Neuronal stem cell (in vitro differentiated cells): ENCODE measurements at regions not wholly inside any gene's neighbourhood (a gene's known extent, or its start where the extent isn't known, plus 50 kb on each side); places are given as distances from the start of the nearest gene placed in this dataset.

Experiments used
- DNase-seq: peaks from one replicate; pipeline ENCODE4 v3.0.0-alpha.2; 2013; ENCODE audit warnings: low spot score
- H2AFZ ChIP-seq: one replicate; pipeline ENCODE4 v1.6.1; 2013; ENCODE audit warnings: mild to moderate bottlenecking, low read length, inconsistent platforms
- H2AK5ac ChIP-seq: 2 replicates; pipeline ENCODE4 v1.6.1; 2013; ENCODE audit warnings: low read depth, mild to moderate bottlenecking, inconsistent platforms, low read length, moderate library complexity, mixed read lengths
- H2BK120ac ChIP-seq: 2 replicates; pipeline ENCODE4 v1.6.1; 2013; ENCODE audit warnings: low read depth, mild to moderate bottlenecking, inconsistent platforms, low read length, moderate library complexity, mixed read lengths
- H2BK12ac ChIP-seq: one replicate; pipeline ENCODE4 v1.6.1; 2013; ENCODE audit warnings: low read length, inconsistent platforms
- H2BK15ac ChIP-seq: 2 replicates; pipeline ENCODE4 v1.6.1; 2013; ENCODE audit warnings: mild to moderate bottlenecking, low read length, inconsistent platforms, mixed read lengths
- H2BK5ac ChIP-seq: one replicate; pipeline ENCODE4 v1.6.1; 2013; ENCODE audit warnings: inconsistent platforms, mild to moderate bottlenecking, low read length, moderate library complexity
- H3K14ac ChIP-seq: one replicate; pipeline ENCODE4 v1.6.1; 2013; ENCODE audit warnings: low read length, inconsistent platforms
- H3K18ac ChIP-seq: 2 replicates; pipeline ENCODE4 v1.6.1; 2013; ENCODE audit warnings: low read length, inconsistent platforms
- H3K23ac ChIP-seq: 2 replicates; pipeline ENCODE4 v1.6.1; 2013; ENCODE audit warnings: low read depth, mild to moderate bottlenecking, mixed read lengths, low read length, inconsistent platforms; ENCODE audit not compliant: poor library complexity
- H3K27ac ChIP-seq: replicated peaks from 3 replicates; pipeline ENCODE4 v1.5.1; 2013; ENCODE audit warnings: low read length, inconsistent platforms
- H3K27me3 ChIP-seq, 3 experiments: 2 replicates each; pipeline ENCODE4 v1.6.1; 2013; ENCODE audit warnings: low read length in 3 of 3, mild to moderate bottlenecking in 2 of 3, inconsistent platforms in 1 of 3, low read depth in 1 of 3, mixed read lengths in 1 of 3, moderate library complexity in 1 of 3; ENCODE audit not compliant: control insufficient read depth in 3 of 3, insufficient read depth in 3 of 3
- H3K36me3 ChIP-seq, 2 donors: replicated peaks in 1 of 2; 2 replicates each; pipeline ENCODE4 v1.6.1; 2013; ENCODE audit warnings: low read length in 2 of 2; ENCODE audit not compliant: control insufficient read depth in 2 of 2, insufficient read depth in 2 of 2
- H3K4ac ChIP-seq: 2 replicates; pipeline ENCODE4 v1.6.1; 2013; ENCODE audit warnings: inconsistent platforms, mild to moderate bottlenecking, low read length, moderate library complexity
- H3K4me1 ChIP-seq, 2 donors: 1 replicate in 1 of 2; 2 replicates in 1 of 2; pipeline ENCODE4 v1.6.1; 2013; ENCODE audit warnings: low read length in 2 of 2, low read depth in 1 of 2; ENCODE audit not compliant: control insufficient read depth in 2 of 2, insufficient read depth in 1 of 2
- H3K4me2 ChIP-seq: one replicate; pipeline ENCODE4 v1.6.1; 2013; ENCODE audit warnings: mild to moderate bottlenecking, low read length, inconsistent platforms; ENCODE audit not compliant: insufficient read depth, poor library complexity, severe bottlenecking
- H3K4me3 ChIP-seq, 2 donors: 2 replicates each; pipeline ENCODE4 v1.5.1; 2013; ENCODE audit warnings: low read length in 2 of 2, mild to moderate bottlenecking in 2 of 2, inconsistent platforms in 1 of 2, moderate library complexity in 1 of 2
- H3K79me1 ChIP-seq: one replicate; pipeline ENCODE4 v1.6.1; 2013; ENCODE audit warnings: low read depth, mild to moderate bottlenecking, inconsistent platforms, low read length, moderate library complexity
- H3K9ac ChIP-seq: one replicate; pipeline ENCODE4 v1.6.1; 2013; ENCODE audit warnings: mild to moderate bottlenecking, low read depth, low read length, inconsistent platforms; ENCODE audit not compliant: poor library complexity
- H3K9me3 ChIP-seq, 2 donors: replicated peaks in 1 of 2; 2 replicates each; pipeline versions ENCODE3 to v1.6.1; 2013; ENCODE audit warnings: low read length in 2 of 2, mild to moderate bottlenecking in 2 of 2, inconsistent platforms in 1 of 2, low read depth in 1 of 2, mixed read lengths in 1 of 2, moderate library complexity in 1 of 2; ENCODE audit not compliant: control insufficient read depth in 2 of 2, insufficient read depth in 1 of 2
- H4K8ac ChIP-seq: one replicate; pipeline ENCODE4 v1.6.1; 2013; ENCODE audit warnings: low read depth, mild to moderate bottlenecking, inconsistent platforms, low read length, moderate library complexity
- H4K91ac ChIP-seq: one replicate; pipeline ENCODE4 v1.6.1; 2013; ENCODE audit warnings: low read length, low read depth, mild to moderate bottlenecking, inconsistent platforms; ENCODE audit not compliant: poor library complexity
- WGBS, 2 donors: extraction: QIAGEN DNeasy Blood & Tissue Kit; methylation state at CpG; one replicate each; pipeline ENCODE4 v1.1.7; 2013; ENCODE audit warnings: missing lambda C conversion rate in 2 of 2, mixed read lengths in 1 of 2; ENCODE audit not compliant: insufficient read length in 2 of 2, insufficient replicate concordance in 1 of 2; ENCODE audit errors: extremely low coverage in 2 of 2; 5-methylcytosine and 5-hydroxymethylcytosine counted together

DNA sequence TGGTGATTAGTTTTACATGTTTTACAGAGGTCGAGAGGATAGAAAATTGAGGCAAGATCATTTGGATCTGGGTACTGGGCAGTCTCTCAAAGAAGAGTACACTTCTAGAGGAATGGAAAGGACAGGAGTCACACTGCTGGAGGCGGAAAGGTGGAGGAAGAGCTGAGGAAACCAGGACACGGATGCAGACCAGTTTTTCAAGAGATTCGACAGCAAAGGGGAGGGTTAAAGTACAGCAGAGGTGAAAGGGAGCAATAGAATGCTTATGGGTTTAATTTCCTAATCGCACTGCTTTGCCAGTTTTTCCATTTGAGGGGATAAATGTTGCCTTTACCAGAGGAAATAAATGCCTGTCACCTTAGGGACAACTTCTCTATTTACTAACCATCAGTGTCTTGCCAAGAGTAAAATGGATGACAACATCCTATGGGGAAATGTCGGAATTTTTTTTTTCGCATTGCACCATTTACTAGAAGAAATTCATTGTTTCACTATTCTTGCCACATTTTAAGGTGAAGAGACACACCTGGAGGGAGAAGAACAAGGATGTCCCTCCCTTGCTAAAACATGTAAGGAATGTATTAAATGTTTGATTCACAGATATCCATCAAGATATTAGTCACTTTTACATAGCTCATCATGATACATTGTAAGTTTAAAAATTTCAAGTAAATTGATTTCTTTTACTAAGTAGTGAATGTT, 226.6 kb downstream of the COL12A1 start:
- no peak overlapping the region for H4K8ac ChIP-seq
- H3K4me1 ChIP-seq = no peaks in the 10 kb centered on the region
- no peak overlapping the region for H2BK5ac ChIP-seq
- no peak overlapping the region for H3K9ac ChIP-seq
- no peak overlapping the region for H3K27ac ChIP-seq
- H2BK15ac ChIP-seq = no peak overlapping the region
- H2AK5ac ChIP-seq = no peak overlapping the region
- no peaks in the 10 kb centered on the region for H3K27me3 ChIP-seq
- no peak overlapping the region for H3K4me3 ChIP-seq
- no peak for DNase-seq
- no peaks in the 10 kb centered on the region for H3K36me3 ChIP-seq
- no peak overlapping the region for H2AFZ ChIP-seq
- H3K23ac ChIP-seq = no peak overlapping the region
- H4K91ac ChIP-seq = no peak overlapping the region
- H3K14ac ChIP-seq = no peak overlapping the region
- WGBS, 2 donors = no CpG with 5 or more reads among the region's 7 CpGs
- no peak overlapping the region for H2BK12ac ChIP-seq
- H3K9me3 ChIP-seq = no peaks in the 10 kb centered on the region
- H3K4ac ChIP-seq = no peak overlapping the region
- no peaks in the 10 kb centered on the region for H3K79me1 ChIP-seq
- H3K18ac ChIP-seq = no peak overlapping the region
- H2BK120ac ChIP-seq = no peak overlapping the region
- H3K4me2 ChIP-seq = no peak overlapping the region

DNA sequence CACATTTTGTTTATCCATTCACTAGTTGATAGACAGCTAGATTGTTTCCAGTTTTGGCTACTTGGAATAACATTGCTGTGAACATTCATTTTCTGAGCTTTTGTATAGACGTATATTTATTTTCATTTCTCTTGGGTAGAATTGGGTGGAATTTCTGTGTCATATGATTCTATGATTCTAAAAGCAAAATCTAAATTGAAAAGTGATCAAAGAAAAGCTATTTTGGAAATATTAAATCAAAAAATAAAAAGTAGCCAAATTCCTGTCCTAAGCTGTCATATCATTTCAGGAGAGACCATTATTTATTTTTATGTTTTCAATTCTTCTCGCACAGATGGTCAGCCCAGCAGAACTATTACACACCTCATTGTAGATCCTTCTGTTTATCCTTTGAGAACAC, 229.2 kb downstream of the COL12A1 start:
- Histone ChIP-seq H2BK15ac (no peak overlapping the region), H2BK120ac (no peak overlapping the region), H3K9me3 (no peaks in the 10 kb centered on the region), H3K4me1 (no peaks in the 10 kb centered on the region), H2BK5ac (no peak overlapping the region), H3K23ac (no peak overlapping the region), H3K27me3 (no peaks in the 10 kb centered on the region), H3K27ac (no peak overlapping the region), H3K4ac (no peak overlapping the region), H3K14ac (no peak overlapping the region), H3K18ac (no peak overlapping the region), H3K36me3 (no peaks in the 10 kb centered on the region), H4K8ac (no peak overlapping the region), H3K4me2 (no peak overlapping the region), H3K9ac (no peak overlapping the region), H3K4me3 (no peak overlapping the region), H2AFZ (no peak overlapping the region), H3K79me1 (no peaks in the 10 kb centered on the region), H2AK5ac (no peak overlapping the region), H4K91ac (no peak overlapping the region), H2BK12ac (no peak overlapping the region)
- no CpG with 5 or more reads among the region's 2 CpGs for WGBS, 2 donors
- no peak for DNase-seq

DNA sequence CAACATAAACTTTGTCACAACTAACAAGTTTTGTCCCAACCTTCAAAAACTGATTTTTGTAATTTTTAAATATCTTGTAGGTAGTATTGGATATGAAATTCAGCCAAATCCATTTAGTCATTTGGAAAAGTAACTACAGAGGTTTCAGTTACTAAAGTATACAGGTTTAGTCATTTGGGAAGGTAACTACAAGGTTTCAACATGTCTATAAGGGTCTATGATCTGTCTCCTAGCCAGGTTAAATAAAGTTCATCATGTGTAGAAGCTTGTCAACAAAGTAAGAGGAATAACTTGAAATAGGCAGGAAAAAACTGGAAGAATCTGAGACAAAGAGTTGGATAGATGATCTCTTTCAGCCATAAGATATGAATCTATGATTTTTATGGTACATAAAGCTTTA, 229.8 kb downstream of the COL12A1 start:
- no peaks in the 10 kb centered on the region for H3K36me3 ChIP-seq
- no peak overlapping the region for H2AFZ ChIP-seq
- H3K23ac ChIP-seq = no peak overlapping the region
- no peak overlapping the region for H3K4me3 ChIP-seq
- H3K18ac ChIP-seq = no peak overlapping the region
- no peak overlapping the region for H3K27ac ChIP-seq
- no peak for DNase-seq
- H3K4ac ChIP-seq = no peak overlapping the region
- no peaks in the 10 kb centered on the region for H3K4me1 ChIP-seq
- H3K27me3 ChIP-seq = no peaks in the 10 kb centered on the region
- no peak overlapping the region for H4K8ac ChIP-seq
- H3K14ac ChIP-seq = no peak overlapping the region
- H4K91ac ChIP-seq = no peak overlapping the region
- H2BK120ac ChIP-seq = no peak overlapping the region
- no peak overlapping the region for H2BK15ac ChIP-seq
- H3K9ac ChIP-seq = no peak overlapping the region
- H2AK5ac ChIP-seq = no peak overlapping the region
- H3K4me2 ChIP-seq = no peak overlapping the region
- no peaks in the 10 kb centered on the region for H3K79me1 ChIP-seq
- H2BK5ac ChIP-seq = no peak overlapping the region
- H2BK12ac ChIP-seq = no peak overlapping the region
- H3K9me3 ChIP-seq = no peaks in the 10 kb centered on the region

DNA sequence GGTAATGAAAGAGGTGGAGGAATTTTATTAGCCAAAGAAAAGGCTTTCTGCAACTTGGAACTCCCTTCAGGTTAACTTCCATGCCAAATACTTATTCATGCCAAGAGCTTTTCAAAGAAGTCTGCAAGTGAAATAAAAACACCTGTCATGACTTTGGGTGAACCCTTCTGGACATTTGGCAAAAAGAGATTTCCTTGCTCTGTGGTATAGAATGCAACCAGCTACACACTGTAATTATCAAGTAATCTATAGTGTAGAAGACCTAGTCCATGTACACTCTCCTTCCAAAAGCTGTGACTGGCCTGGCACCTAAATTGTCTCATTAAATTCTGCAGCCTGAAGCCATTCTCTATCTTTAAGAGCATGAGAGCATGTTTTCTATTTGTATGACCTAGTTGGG, 232.3 kb downstream of the COL12A1 start:
- Histone ChIP-seq H3K4me3 (no peak overlapping the region), H3K23ac (no peak overlapping the region), H3K4me2 (no peak overlapping the region), H2AK5ac (no peak overlapping the region), H3K18ac (no peak overlapping the region), H3K27me3 (no peaks in the 10 kb centered on the region), H3K9me3 (no peaks in the 10 kb centered on the region), H4K91ac (no peak overlapping the region), H3K4ac (no peak overlapping the region), H4K8ac (no peak overlapping the region), H2BK15ac (no peak overlapping the region), H3K79me1 (no peaks in the 10 kb centered on the region), H3K36me3 (no peaks in the 10 kb centered on the region), H3K9ac (no peak overlapping the region), H2BK120ac (no peak overlapping the region), H3K27ac (no peak overlapping the region), H2BK12ac (no peak overlapping the region), H2AFZ (no peak overlapping the region), H3K4me1 (no peaks in the 10 kb centered on the region), H2BK5ac (no peak overlapping the region), H3K14ac (no peak overlapping the region)
- no peak for DNase-seq
